Cerebellar cortex (tissue), 1 donor: ENCODE measurements at regions not wholly inside any gene's neighbourhood (a gene's known extent, or its start where the extent isn't known, plus 50 kb on each side); places are given as distances from the start of the nearest gene placed in this dataset.

ENCODE experiments used
- DNase-seq: peaks from one replicate; pipeline ENCODE4 v3.0.0-alpha.2; 2015; ENCODE audit warnings: low spot score

DNA sequence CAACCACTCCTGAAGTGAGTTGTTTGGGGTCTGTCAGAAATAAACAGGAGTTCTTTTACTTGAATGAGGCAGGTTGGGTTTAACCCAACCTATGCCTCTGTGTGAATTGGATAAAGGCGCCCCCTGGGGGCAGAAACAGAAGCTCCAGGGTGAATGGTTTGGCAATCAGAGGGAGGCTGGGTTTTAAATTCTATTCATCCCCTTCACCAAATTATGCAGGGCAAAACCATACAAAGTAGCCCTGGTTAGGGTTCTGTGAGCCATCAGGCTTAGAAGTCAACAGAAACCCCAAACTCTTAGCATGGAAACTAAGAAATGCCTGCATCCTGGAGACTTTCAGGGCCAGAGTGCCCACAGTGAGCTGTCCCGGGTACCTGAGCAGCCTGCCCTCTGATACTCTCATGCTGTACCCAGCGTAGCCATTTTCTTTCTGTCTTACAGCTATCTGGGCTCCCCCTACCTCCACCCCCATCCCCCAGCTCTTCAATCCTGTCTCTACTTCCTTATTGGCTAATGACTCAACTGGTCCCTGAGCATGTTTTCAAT is 241.5 kb downstream of the ICOS start:
- DNase-seq, result peak; percentile 23

DNA sequence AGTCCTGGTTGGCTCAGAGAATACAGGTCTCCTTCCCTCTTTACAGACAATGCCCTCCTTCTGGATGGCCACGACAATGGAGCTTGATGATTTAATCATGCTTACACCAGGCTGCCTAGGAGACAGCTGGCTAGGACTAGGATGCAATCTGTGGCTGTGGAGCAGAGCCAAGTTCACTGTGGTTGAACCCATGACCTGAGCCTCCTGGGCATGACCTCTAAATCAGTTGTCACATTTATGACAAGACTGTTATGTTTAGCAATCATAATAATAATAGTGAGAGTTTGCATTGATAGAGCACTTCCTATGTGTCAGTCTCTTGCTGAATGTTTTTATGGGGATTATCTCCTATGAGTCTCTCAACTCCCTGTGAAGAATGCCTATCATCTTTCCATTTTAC is 244.1 kb downstream of the ICOS start:
- DNase-seq, result no peak

DNA sequence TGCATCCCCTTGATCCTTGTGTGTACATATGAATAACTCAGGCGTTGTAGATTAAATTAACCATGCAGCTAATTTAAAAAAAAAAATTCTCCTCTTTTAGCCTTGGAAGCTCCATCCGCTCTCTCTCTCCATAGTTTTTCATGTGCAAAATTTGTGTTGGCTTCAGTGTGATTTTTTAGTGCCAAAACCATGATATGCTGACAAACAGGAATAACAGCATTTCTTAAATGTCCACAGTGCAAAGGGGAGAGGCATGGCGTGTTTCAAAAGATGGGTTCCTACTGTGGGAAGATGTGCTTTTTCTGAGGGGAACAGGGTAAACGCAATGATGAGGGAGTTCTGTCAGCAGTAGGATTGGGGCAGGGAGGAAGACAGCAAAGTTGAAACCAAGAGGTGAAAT is 247.0 kb downstream of the ICOS start:
- DNase-seq, result peak; percentile 22

DNA sequence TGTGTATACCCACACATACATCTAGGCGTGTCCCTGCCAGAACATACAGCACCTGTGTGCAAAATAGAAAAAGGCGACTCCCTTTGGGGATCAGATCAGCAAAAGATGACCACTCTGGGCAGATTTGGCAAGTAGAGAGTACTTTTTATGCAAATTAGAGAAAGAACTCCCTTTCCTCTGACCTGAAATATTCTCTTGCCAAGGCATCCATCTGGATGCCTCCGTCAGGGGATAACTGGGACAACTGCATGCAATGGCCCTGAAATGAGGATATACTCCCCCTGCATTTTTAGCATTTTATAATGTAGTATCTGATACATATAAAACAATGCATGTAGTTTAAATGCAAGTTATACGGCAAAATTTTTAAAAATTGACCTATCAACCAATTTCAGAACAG is 247.7 kb downstream of the ICOS start:
- DNase-seq, result peak; percentile 29

DNA sequence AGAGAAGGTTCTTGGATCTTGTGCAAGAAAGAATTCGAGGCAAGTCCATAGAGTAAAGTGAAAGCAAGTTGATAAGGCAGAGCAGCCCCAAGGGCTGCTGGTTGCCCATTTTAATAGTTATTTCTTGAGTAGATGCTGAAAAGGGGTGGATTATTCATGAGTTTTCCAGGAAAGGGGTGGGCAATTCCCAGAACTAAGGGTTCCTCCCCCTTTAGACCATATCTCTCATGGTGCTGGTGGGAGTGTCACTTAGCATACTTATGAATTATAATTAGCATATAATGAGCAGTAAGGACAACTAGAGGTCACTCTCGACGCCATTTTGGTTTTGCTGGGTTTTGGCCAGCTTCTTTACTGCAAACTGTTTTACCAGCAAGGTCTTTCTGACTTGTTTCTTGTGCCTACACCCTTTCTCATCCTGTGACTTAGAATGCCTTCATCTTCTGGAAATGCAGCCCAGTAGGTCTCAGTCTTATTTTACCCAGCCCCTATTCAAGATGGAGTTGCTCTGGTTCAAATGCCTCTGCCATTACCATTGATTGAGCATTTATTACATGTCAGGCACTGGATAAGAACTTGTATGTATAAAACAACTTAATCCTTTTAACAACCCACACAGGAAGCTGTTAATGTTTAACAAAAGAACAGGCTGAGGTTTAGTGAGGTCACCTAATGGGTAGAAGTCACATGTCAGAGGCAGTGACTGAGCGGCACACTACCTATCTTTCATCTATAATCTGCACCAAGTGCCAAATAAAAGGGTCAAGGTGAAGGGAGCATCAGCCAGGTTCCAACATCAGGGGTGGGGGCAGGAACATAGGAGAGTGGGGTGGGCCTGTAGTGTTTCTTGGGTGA is 250.9 kb downstream of the ICOS start:
- no peak for DNase-seq

DNA sequence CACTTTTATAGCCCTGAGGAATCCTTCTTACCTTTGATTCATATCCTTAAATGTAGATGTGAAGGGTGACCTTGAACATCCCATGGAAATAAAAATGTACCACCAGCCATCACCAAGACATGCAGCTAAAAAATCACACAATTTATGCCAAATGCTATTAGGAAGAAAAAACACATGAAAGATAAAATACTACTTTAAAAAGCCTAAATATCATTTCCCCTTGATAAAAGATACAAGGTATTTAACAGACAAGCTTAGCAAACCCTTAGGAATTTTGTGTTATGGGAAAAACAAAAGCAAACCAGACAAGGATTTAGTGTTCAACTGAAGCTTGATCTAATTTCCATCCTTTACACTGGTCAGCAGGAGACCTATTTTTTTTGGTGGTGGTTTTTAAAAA is 255.0 kb downstream of the ICOS start:
- DNase-seq, result no peak

GRCh38 chr2:204195498-204195897 is 258.9 kb downstream of the ICOS start:
- DNase-seq, result no peak

DNA sequence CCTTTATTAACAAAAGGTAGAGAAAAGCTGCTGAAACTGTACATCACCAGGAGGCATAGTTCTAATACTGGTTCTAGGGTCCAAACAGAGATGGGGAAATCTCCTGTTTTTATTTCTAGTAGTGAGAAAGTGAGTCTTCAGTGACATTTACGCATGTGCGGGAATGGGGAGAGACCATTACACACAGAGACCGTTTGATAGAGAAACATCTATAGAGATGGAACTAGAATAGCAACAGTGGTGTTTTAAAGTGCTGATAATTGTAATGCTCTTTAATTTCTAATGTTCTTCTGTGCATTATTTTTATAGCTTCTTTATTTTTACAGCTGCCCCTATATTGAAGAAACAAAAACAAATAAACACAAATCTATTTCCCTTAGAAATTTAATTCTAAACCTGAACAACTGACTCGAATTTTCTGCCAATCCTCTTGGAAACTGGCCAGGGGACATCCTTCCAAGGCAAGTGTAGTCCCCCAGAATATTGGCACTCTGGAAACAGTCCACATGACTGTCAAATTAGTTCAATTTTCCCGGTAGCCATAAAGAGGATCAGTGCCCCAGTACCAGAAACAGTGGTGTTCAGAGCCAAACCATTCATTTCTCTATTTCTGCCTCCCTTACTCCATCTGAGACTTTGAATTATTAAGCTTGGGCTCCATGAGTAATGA is 260.9 kb downstream of the ICOS start:
- DNase-seq, result no peak

DNA sequence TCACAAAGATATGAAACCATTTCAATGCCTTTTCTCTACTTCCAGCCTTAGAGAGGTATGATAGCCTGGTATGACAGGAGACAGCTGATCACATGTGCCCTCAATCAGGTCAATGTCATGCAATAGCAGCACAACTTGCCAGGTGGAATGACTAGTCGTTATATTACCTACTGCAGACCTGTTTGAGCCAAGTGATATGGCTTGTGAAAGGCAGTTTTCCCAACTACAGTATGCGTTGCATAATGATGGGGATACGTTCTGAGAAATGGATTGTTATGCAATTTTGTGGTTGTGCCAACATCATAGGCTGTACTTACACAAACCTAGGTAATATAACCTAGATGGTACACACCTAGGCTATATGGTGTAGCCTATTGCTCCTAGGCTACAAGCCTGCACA is 262.8 kb downstream of the ICOS start:
- DNase-seq, result no peak

GRCh38 chr2:204201507-204201906 is 264.9 kb downstream of the ICOS start:
- peak; percentile 47 for DNase-seq

DNA sequence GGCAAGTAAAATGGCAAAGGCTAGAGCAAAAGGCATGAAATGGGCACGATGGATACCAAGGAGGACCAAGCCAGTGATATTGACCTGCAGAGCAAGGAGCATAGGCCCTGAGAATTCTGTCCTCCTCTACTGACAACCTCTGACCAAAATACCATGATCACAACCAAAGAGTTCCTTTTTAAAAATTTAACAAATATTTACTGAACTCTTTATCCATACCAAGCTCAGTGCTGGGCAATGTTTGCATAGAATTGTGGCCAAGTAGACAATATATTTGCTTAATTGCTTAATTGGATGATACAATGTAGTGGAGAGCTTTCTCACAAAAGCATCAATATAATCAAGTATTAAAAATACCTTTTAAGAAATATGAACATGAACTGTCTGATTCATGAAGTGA is 265.7 kb downstream of the ICOS start:
- DNase-seq, result no peak

DNA sequence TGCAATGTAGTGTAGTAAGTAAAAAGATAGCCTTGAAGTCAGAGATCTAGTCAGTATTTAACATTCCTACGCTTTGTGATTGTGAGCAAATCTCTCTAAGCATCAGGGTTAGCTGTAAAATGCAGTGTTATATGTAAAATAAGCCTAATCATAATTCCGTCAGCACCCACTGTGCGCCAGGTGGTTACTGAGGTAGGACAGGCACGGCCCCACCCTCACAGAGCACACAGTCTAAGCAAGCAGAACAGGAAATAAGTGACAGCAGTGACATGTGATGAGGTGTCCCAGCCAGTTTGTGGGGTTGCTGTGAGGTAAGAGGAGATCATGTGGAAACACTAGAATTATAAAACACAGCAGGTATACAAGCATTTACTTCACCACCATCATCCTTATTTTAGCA is 267.1 kb downstream of the ICOS start:
- peak; percentile 7 for DNase-seq

DNA sequence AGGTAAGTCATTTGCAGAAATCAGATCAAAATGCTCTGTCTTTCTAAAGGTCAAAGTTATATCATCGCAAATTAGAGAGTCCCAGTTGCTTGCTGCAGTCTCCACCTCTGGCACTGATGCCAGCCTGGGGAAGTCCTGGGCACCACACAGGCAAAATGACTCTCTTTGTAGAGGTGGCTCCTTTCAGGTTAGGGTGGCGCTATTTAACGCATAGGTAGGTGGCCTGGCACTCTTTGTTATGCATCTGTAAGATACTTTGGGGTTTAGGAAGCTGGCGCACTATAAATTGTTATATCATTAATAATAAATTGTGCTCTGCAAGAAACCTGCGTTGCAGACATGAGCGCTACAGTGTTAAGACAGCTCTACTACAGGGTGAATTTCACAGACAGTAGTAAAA is 268.5 kb downstream of the ICOS start:
- no peak for DNase-seq

DNA sequence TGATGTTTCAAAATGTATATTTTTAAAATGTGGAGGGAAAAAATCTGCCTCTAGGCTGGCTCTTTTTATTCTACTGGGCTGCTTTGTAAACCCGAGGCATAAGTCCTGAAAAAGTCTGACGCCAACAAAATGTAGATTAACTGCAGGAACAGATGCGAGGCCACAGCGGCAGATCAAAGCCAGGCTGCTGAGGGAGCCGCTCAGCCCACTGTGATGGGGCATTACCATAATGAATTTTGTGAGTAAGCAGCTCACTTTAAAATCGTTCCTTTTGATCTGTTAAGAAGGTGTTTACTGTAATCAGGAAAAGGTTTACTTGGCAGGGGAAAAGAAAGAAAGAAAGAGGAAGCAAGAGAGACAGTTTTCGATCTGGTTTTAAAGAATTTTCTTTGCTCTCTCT is 269.0 kb downstream of the ICOS start:
- no peak for DNase-seq

- DNase-seq, result no peak
Observed at GRCh38 chr2:204207866-204208265, 271.3 kb downstream of the ICOS start.

- DNase-seq, result no peak
Observed at GRCh38 chr2:204213588-204213987, 277.0 kb downstream of the ICOS start.

DNA sequence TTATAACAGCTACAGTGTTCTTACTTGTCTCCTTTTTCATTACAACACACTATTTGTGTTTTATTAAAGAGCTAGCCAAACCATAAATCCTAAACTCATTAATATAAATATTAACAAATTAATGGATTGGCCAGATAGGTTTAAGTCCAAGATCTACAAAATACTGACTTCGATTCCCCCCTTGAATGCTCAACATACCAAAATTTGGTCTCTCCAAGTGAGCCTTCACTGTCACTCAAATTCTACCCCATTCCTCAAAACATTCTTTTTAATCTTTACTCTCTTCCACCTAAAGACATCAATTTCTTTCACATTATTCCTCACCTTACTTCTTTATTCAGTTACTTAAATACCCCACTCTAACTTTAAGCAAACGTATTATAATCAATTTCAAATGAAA is 281.5 kb downstream of the ICOS start:
- no peak for DNase-seq

- DNase-seq, result no peak
Observed at GRCh38 chr2:204219196-204219595, 282.6 kb downstream of the ICOS start.

DNA sequence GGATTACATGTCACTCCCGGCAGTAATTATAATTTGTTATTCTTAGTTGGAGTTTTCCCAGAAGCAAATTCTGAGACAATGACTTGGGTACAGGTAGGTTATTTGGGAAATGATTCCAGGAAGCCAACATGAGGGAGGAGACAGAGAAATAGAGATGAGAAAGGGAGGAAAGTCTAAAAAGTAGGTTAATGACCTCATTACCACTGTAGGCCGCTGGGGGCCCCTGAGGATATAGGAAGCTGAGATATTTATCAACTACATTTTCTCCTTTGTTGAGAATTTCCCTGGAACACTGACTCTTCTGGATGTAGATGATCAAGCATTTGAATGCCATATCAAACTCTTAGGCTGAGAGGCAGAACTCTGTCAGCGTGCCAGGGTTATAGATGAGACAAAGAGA is 284.3 kb downstream of the ICOS start:
- no peak for DNase-seq

- no peak for DNase-seq
Observed at GRCh38 chr2:204223046-204223445, 286.5 kb downstream of the ICOS start.

DNA sequence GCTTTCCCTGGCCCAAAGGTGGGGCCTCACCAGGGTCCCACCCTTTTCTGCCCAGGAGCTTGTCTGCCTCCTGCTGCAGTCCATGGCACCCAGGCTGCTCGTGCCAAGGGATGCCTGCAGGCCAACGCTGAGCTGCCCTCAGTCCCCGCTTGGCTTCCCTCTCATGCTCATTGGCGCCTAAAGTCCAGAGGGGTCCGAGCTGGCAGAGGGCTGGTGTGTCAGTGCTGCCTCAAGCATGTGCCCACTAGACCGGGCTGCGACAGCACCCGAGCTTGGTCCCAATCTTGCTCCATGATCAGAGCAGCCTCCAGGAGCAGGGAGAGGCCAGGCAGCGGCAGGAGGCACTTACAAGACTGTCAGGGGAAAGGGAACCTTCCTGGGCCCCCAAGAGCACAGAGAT is 287.0 kb downstream of the ICOS start:
- no peak for DNase-seq

DNA sequence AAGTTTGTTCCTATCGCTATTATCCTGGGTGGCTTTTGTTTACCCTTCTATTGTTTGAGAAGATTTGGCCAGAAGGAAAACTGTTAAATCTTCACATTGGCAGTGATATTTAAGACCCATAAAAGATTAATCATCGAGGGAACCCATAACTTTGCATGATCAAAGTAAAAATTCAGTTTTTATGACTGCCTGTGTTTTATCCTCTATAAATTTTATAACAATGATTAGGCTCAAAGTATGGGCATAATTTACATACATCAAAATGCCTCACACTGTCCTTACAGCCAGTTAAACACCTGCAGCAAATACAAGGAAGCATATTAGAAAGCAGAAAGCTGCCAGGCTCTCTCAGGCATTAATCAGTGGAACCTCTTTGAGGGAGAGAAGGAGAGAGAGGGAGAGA is 289.1 kb downstream of the ICOS start:
- no peak for DNase-seq

DNA sequence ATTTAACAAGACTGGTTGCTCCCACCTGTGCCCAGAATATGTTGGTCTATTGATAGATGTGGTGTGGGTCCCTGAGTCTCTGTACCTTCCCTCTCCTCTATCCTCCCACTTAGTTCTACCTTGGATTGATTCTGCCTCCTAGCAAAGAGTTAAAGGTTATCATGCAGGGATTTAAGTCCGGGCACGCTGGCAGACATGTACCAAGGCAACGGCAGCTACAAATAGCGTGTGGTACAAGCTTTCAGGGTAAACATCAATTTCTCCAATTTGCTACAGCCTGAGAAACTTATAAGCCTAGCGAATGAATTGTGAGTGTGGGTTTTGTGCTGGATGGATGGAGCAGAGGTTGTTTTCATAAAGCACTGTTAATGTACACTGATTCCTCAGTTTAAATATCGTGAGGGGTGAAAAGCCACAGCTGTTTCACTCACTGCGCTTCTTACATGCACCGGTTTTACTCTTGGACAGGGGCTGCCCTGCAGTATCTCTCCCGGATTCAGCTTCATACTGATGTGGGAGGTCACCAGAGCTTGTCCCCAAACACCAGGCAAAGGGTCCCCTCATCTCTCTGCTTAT is 289.8 kb downstream of the ICOS start:
- no peak for DNase-seq
